Liver (tissue), 8 donors: ENCODE measurements at regions not wholly inside any gene's neighbourhood (a gene's known extent, or its start where the extent isn't known, plus 50 kb on each side); places are given as distances from the start of the nearest gene placed in this dataset.

ENCODE experiments used
- DNase-seq: peaks from one replicate; pipeline ENCODE4 v3.0.0-alpha.2; 2017; ENCODE audit warnings: low spot score
- H3K27ac ChIP-seq, 2 donors: one replicate each; pipeline ENCODE4 v1.7.0; 2013; ENCODE audit warnings: inconsistent platforms in 2 of 2, low read length in 2 of 2, control low read depth in 1 of 2, low read depth in 1 of 2, mild to moderate bottlenecking in 1 of 2
- H3K27me3 ChIP-seq, 4 donors: one replicate each; pipeline versions ENCODE4 v1.6.1 to v1.7.0; 2013; ENCODE audit warnings: low read length in 3 of 4, inconsistent platforms in 1 of 4, mild to moderate bottlenecking in 1 of 4, moderate library complexity in 1 of 4; ENCODE audit not compliant: control insufficient read depth in 4 of 4, insufficient read depth in 4 of 4
- H3K36me3 ChIP-seq, 4 donors: one replicate each; pipeline versions ENCODE4 v1.6.1 to v1.7.0; 2013; ENCODE audit warnings: low read length in 3 of 4, mild to moderate bottlenecking in 3 of 4, low read depth in 1 of 4, moderate library complexity in 1 of 4; ENCODE audit not compliant: control insufficient read depth in 4 of 4, insufficient read depth in 3 of 4
- H3K4me1 ChIP-seq, 4 donors: one replicate each; pipeline versions ENCODE4 v1.6.1 to v1.7.0; 2013; ENCODE audit warnings: low read length in 3 of 4, mild to moderate bottlenecking in 3 of 4, moderate library complexity in 1 of 4; ENCODE audit not compliant: control insufficient read depth in 4 of 4, insufficient read depth in 4 of 4
- H3K4me3 ChIP-seq, 3 donors: one replicate each; pipeline versions ENCODE4 v1.6.1 to v1.7.0; 2013; ENCODE audit warnings: low read length in 3 of 3, control low read depth in 1 of 3, low read depth in 1 of 3, mild to moderate bottlenecking in 1 of 3
- H3K9ac ChIP-seq, 2 donors: one replicate each; pipeline ENCODE4 v1.7.0; 2013; ENCODE audit warnings: low read length in 2 of 2, mild to moderate bottlenecking in 2 of 2, moderate library complexity in 2 of 2, control low read depth in 1 of 2, low read depth in 1 of 2
- H3K9me3 ChIP-seq, 4 donors: one replicate each; pipeline versions ENCODE4 v1.6.1 to v1.7.0; 2013; ENCODE audit warnings: low read length in 3 of 4; ENCODE audit not compliant: control insufficient read depth in 4 of 4
- CTCF ChIP-seq: fragments of 150-350 bp; IDR thresholded peaks from 2 replicates; pipeline ENCODE4 v1.5.1; 2017; ENCODE audit warnings: improper control_type of control experiment, low read depth, low read length; ENCODE audit not compliant: missing input control
- EGR1 ChIP-seq, 2 donors: IDR thresholded peaks; 2 replicates each; pipeline ENCODE4 v1.6.1; 2016 to 2018; ENCODE audit warnings: antibody characterized with exemption in 2 of 2, low read depth in 2 of 2
- FOXA1 ChIP-seq: IDR thresholded peaks from 2 replicates; pipeline ENCODE4 v1.6.1; 2016; ENCODE audit warnings: antibody characterized with exemption
- FOXA2 ChIP-seq: IDR thresholded peaks from 2 replicates; pipeline ENCODE4 v1.6.1; 2016; ENCODE audit warnings: antibody characterized with exemption
- GABPA ChIP-seq, 2 donors: IDR thresholded peaks in 1 of 2; conservative IDR thresholded peaks in 1 of 2; 2 replicates each; pipeline ENCODE4 v1.6.1; 2016; ENCODE audit warnings: antibody characterized with exemption in 2 of 2, mild to moderate bottlenecking in 1 of 2, moderate library complexity in 1 of 2
- HNF4A ChIP-seq, 2 donors: conservative IDR thresholded peaks; 2 replicates each; pipeline ENCODE4 v1.6.1; 2016; ENCODE audit warnings: antibody characterized with exemption in 2 of 2, mild to moderate bottlenecking in 2 of 2
- RAD21 ChIP-seq, 2 donors: IDR thresholded peaks; 2 replicates each; pipeline ENCODE4 v1.6.1; 2016; ENCODE audit warnings: antibody characterized with exemption in 2 of 2, mild to moderate bottlenecking in 2 of 2
- REST ChIP-seq: IDR thresholded peaks from 2 replicates; pipeline ENCODE4 v1.6.1; 2016; ENCODE audit warnings: antibody characterized with exemption, mild to moderate bottlenecking
- RXRA ChIP-seq, 2 donors: IDR thresholded peaks; 2 replicates each; pipeline ENCODE4 v1.6.1; 2017 to 2018; ENCODE audit warnings: antibody characterized with exemption in 2 of 2, mild to moderate bottlenecking in 1 of 2
- TAF1 ChIP-seq: conservative IDR thresholded peaks from 2 replicates; pipeline ENCODE4 v1.6.1; 2016; ENCODE audit warnings: antibody characterized with exemption, mild to moderate bottlenecking
- YY1 ChIP-seq: IDR thresholded peaks from 2 replicates; pipeline ENCODE4 v1.6.1; 2016; ENCODE audit warnings: antibody characterized with exemption, mild to moderate bottlenecking
- WGBS: extraction: QIAGEN DNeasy Blood & Tissue Kit; methylation state at CpG from one replicate; pipeline ENCODE4 v1.1.7; 2013; 5-methylcytosine and 5-hydroxymethylcytosine counted together
- donor health status: healthy.
- donor health status: healthy.
- donor health status: healthy.
- donor health status: healthy.
- donor health status: healthy.

GRCh38 chr7:25988640-25989039, 163.4 kb upstream of the NFE2L3 start (continued):
- TF ChIP-seq REST = no peak
- no peak for TF ChIP-seq FOXA2

GRCh38 chr7:25989140-25989705, 162.8 kb upstream of the NFE2L3 start:
- DNase-seq = no peak

GRCh38 chr7:25994433-25994994, 157.5 kb upstream of the NFE2L3 start:
- H3K27ac ChIP-seq = no peak overlapping the region
- 90% methylated on average over 2 of the region's 2 CpGs for WGBS
- no peaks in the 10 kb centered on the region for H3K9me3 ChIP-seq
- H3K27me3 ChIP-seq = no peaks in the 10 kb centered on the region
- no peak for DNase-seq
- peaks cover 0 to 3% (median 1%) of the 10 kb centered on the region in 4 donors for H3K4me1 ChIP-seq
- H3K9ac ChIP-seq = no peak overlapping the region
- no peak overlapping the region for H3K4me3 ChIP-seq
- no peaks in the 10 kb centered on the region for H3K36me3 ChIP-seq
- TF ChIP-seq HNF4A (conservative IDR thresholded peaks at IDR 0.05) = no peak
- TF ChIP-seq GABPA (IDR thresholded peaks at IDR 0.05 in 1 of 2, conservative IDR thresholded peaks at IDR 0.05 in 1 of 2) = no peak
- TF ChIP-seq EGR1 (IDR thresholded peaks at IDR 0.05; ENCODE audit: low read depth in 2 of 2) = no peak
- TF ChIP-seq TAF1 = no peak
- TF ChIP-seq YY1 = no peak
- TF ChIP-seq CTCF = no peak
- no peak for TF ChIP-seq FOXA1
- TF ChIP-seq REST = no peak

More at GRCh38 chr7:25989140-25989705, 162.8 kb upstream of the NFE2L3 start:
- H3K9ac ChIP-seq = no peak overlapping the region
- TF ChIP-seq RAD21 (IDR thresholded peaks at IDR 0.05) = peak in 1 of 2 donors; percentile 7
- peak in 1 of 2 donors; percentile 22 for TF ChIP-seq HNF4A (conservative IDR thresholded peaks at IDR 0.05)
- no peak for TF ChIP-seq REST
- no peak for TF ChIP-seq TAF1
- TF ChIP-seq RXRA (IDR thresholded peaks at IDR 0.05) = peak in 1 of 2 donors; percentile 36
- H3K4me3 ChIP-seq = no peak overlapping the region
- no peaks in the 10 kb centered on the region for H3K27me3 ChIP-seq
- WGBS = 21% methylated on average over 6 of the region's 6 CpGs
- no peak overlapping the region for H3K27ac ChIP-seq
- H3K9me3 ChIP-seq = no peaks in the 10 kb centered on the region
- peaks cover 0 to 8% (median 1%) of the 10 kb centered on the region in 4 donors for H3K4me1 ChIP-seq
- H3K36me3 ChIP-seq = no peaks in the 10 kb centered on the region
